Pancreas (tissue), 10 donors: ENCODE measurements at regions not wholly inside any gene's neighbourhood (a gene's known extent, or its start where the extent isn't known, plus 50 kb on each side); places are given as distances from the start of the nearest gene placed in this dataset.

Experiments used
- ATAC-seq, 4 donors: fragments of 200-7000 bp; cut with Tn5 transposase; one replicate each; pipeline versions ENCODE4 v1.8.0 to v1.9.1; 2020; ENCODE audit warnings: mild to moderate bottlenecking in 4 of 4, moderate library complexity in 4 of 4
- DNase-seq, 6 donors: peaks; one replicate each; pipeline ENCODE4 v3.0.0-alpha.2; 2020
- FAIRE-seq: peaks from 2 replicates; lab custom pipeline; 2012; peaks lifted over from hg19 to GRCh38; lab: Jason Lieb, UNC
- H3K27ac ChIP-seq, 4 donors: fragments of 200-600 bp; sonication (generic); 1 replicate in 3 of 4; 2 replicates in 1 of 4; pipeline versions ENCODE4 v1.5.0 to v1.8.0; 2020
- H3K27me3 ChIP-seq, 4 donors: fragments of 200-600 bp; one replicate each; pipeline ENCODE4 v1.8.0; 2021
- H3K36me3 ChIP-seq, 3 donors: fragments of 200-600 bp; sonication (generic) in 1 of 3; one replicate each; pipeline versions ENCODE4 v1.5.0 to v1.8.0; 2020 to 2021
- H3K4me1 ChIP-seq, 3 donors: fragments of 200-600 bp; one replicate each; pipeline ENCODE4 v1.8.0; 2021
- H3K4me3 ChIP-seq, 4 donors: fragments of 200-600 bp; sonication (generic) in 2 of 4; one replicate each; pipeline versions ENCODE4 v1.5.0 to v1.8.0; 2020 to 2021
- H3K9me3 ChIP-seq, 4 donors: fragments of 200-600 bp; one replicate each; pipeline ENCODE4 v1.8.0; 2021
- CTCF ChIP-seq, 4 donors: fragments of 200-600 bp; sonication (generic) in 3 of 4; IDR thresholded peaks; one replicate each; pipeline versions ENCODE4 v1.5.0 to v1.8.0; 2021; ENCODE audit warnings: antibody characterized with exemption in 4 of 4
- WGBS, 2 donors: extraction: QIAGEN DNeasy Blood & Tissue Kit; methylation state at CpG; one replicate each; pipeline ENCODE4 v1.1.7; 2013; 5-methylcytosine and 5-hydroxymethylcytosine counted together
- intact Hi-C, 3 donors: fragments of 100-400 bp; cut with DNase I; formaldehyde crosslinking; loops; one replicate each; pipeline versions ENCODE4 v1.11.1 to v1.14.2; 2022
- donor health status: healthy with polysubstance abuse.
- donor health status: DM: no; HTN: no; CAD: no; lungs with moderate emphysema.
- donor health status: DM: no; HTN: no; CAD: no.
- donor health status: control.
- donor health status: control.
- donor health status: Bipolar disorder and iron deficiency.
- donor health status: DM: yes; HTN: yes; CAD: no.
- donor health status: DM: no; HTN: no; CAD: no.
- donor health status: DM: no; HTN: no; CAD: no.
- donor health status: DM: yes; HTN: yes; CAD: no.

GRCh38 chr5:122653087-122654017 lies 121.5 kb upstream of the SNX2 start:
- H3K27ac ChIP-seq: no peak overlapping the region
- H3K36me3 ChIP-seq: no peaks in the 10 kb centered on the region
- H3K27me3 ChIP-seq: no peaks in the 10 kb centered on the region
- DNase-seq (no peak), ATAC-seq (no peak), FAIRE-seq (no peak)
- intact Hi-C loops: no loop called here
- no peak for TF ChIP-seq CTCF (IDR thresholded peaks at IDR 0.05)
- no peak overlapping the region for H3K4me3 ChIP-seq
- H3K4me1 ChIP-seq: no peaks in the 10 kb centered on the region
- WGBS, 2 donors: 41 to 44% methylated on average over 3 of the region's 3 CpGs
- no peaks in the 10 kb centered on the region for H3K9me3 ChIP-seq

- H3K9me3 ChIP-seq: no peaks in the 10 kb centered on the region
- ATAC-seq (no peak), DNase-seq (no peak), FAIRE-seq (no peak)
- 71 to 72% methylated on average over 4 of the region's 4 CpGs for WGBS, 2 donors
- no peak overlapping the region for H3K27ac ChIP-seq
- no peaks in the 10 kb centered on the region for H3K36me3 ChIP-seq
- no peak for TF ChIP-seq CTCF (IDR thresholded peaks at IDR 0.05)
- H3K4me3 ChIP-seq: no peak overlapping the region
- intact Hi-C loops: no loop called here
- no peaks in the 10 kb centered on the region for H3K27me3 ChIP-seq
- no peaks in the 10 kb centered on the region for H3K4me1 ChIP-seq
Observed at GRCh38 chr5:122656160-122656559, 118.7 kb upstream of the SNX2 start.

- H3K4me1 ChIP-seq: no peaks in the 10 kb centered on the region
- no peak for ATAC-seq
- intact Hi-C loops: no loop called here
- no peak overlapping the region for H3K4me3 ChIP-seq
- no peak for FAIRE-seq
- no peaks in the 10 kb centered on the region for H3K36me3 ChIP-seq
- 75 to 87% methylated on average over 1 of the region's 1 CpG for whole genome bisulfite sequencing, 2 donors
- no peak for DNase-seq
- no peak overlapping the region for H3K27ac ChIP-seq
- TF ChIP-seq CTCF (IDR thresholded peaks at IDR 0.05): no peak
- H3K27me3 ChIP-seq: no peaks in the 10 kb centered on the region
- no peaks in the 10 kb centered on the region for H3K9me3 ChIP-seq
Observed at GRCh38 chr5:122656577-122656976, 118.3 kb upstream of the SNX2 start.

GRCh38 chr5:122661496-122662180 lies 113.2 kb upstream of the SNX2 start:
- DNase-seq (no peak), ATAC-seq (no peak), FAIRE-seq (no peak)
- intact Hi-C loops: no loop called here
- H3K36me3 ChIP-seq: no peaks in the 10 kb centered on the region
- H3K27ac ChIP-seq: no peak overlapping the region
- no peak overlapping the region for H3K4me3 ChIP-seq
- H3K9me3 ChIP-seq: no peaks in the 10 kb centered on the region
- TF ChIP-seq CTCF (IDR thresholded peaks at IDR 0.05): no peak
- H3K27me3 ChIP-seq: no peaks in the 10 kb centered on the region
- no peaks in the 10 kb centered on the region for H3K4me1 ChIP-seq
- 79 to 95% methylated on average over 1 of the region's 1 CpG for WGBS, 2 donors

GRCh38 chr5:122665051-122665450 lies 109.8 kb upstream of the SNX2 start:
- DNase-seq (no peak), FAIRE-seq (no peak), ATAC-seq (no peak)
- H3K9me3 ChIP-seq: no peaks in the 10 kb centered on the region
- H3K27me3 ChIP-seq: no peaks in the 10 kb centered on the region
- H3K4me3 ChIP-seq: no peak overlapping the region
- H3K27ac ChIP-seq: no peak overlapping the region
- intact Hi-C loops: no loop called here
- no peaks in the 10 kb centered on the region for H3K4me1 ChIP-seq
- H3K36me3 ChIP-seq: no peaks in the 10 kb centered on the region
- no peak for TF ChIP-seq CTCF (IDR thresholded peaks at IDR 0.05)
